ENCODE measurements at regions not wholly inside any gene's neighbourhood (a gene's known extent, or its start where the extent isn't known, plus 50 kb on each side); places are given as distances from the start of the nearest gene placed in this dataset.

GRCh38 chr2:37425408-37425807 lies 81.0 kb downstream of the QPCT start:
- CTCF ChIA-PET, result interaction anchor here (1.6 to 2.4 kb wide), 2 partner anchors 10 to 27 kb away, joined by 5 to 8 read pairs; no protein-coding TSS in a partner anchor
- POLR2A ChIA-PET, result no interaction called here
- H3K4me1 Mint-ChIP-seq, result no peaks in the 10 kb centered on the region
- H3K36me3 Mint-ChIP-seq, result no peaks in the 10 kb centered on the region
- H3K27me3 Mint-ChIP-seq, result no peaks in the 10 kb centered on the region
- no peak for DNase-seq
- no peaks in the 10 kb centered on the region for H3K9me3 ChIP-seq (ENCODE audit: low read length)
- H3K4me3 ChIP-seq (ENCODE audit: low read length), result no peak overlapping the region
- no peaks in the 10 kb centered on the region for H3K4me1 ChIP-seq (ENCODE audit: insufficient read depth, low read length)
- H3K27ac ChIP-seq (ENCODE audit: low read depth, low read length), result no peak overlapping the region
- no peak overlapping the region for H3K27ac Mint-ChIP-seq
- no peak overlapping the region for H3K4me3 Mint-ChIP-seq
- no peaks in the 10 kb centered on the region for H3K27me3 ChIP-seq (ENCODE audit: insufficient read depth, low read length, poor library complexity, severe bottlenecking)
- H3K9me3 Mint-ChIP-seq, result no peaks in the 10 kb centered on the region
- no peaks in the 10 kb centered on the region for H3K36me3 ChIP-seq (ENCODE audit: insufficient read depth, low read length)

GRCh38 chr2:37427241-37427640 lies 82.8 kb downstream of the QPCT start:
- no peaks in the 10 kb centered on the region for H3K27me3 Mint-ChIP-seq
- peaks cover 0 to 9% (median 2%) of the 10 kb centered on the region in 3 donors for H3K36me3 Mint-ChIP-seq
- ChIA-PET CTCF (no interaction called here), POLR2A (no interaction called here)
- H3K4me3 Mint-ChIP-seq, result no peak overlapping the region
- Histone ChIP-seq H3K4me3 (ENCODE audit: low read length) (no peak overlapping the region), H3K27ac (ENCODE audit: low read depth, low read length) (no peak overlapping the region), H3K4me1 (ENCODE audit: insufficient read depth, low read length) (no peaks in the 10 kb centered on the region), H3K27me3 (ENCODE audit: insufficient read depth, low read length, poor library complexity, severe bottlenecking) (no peaks in the 10 kb centered on the region), H3K9me3 (ENCODE audit: low read length) (no peaks in the 10 kb centered on the region), H3K36me3 (ENCODE audit: insufficient read depth, low read length) (no peaks in the 10 kb centered on the region)
- no peak overlapping the region for H3K27ac Mint-ChIP-seq
- DNase-seq, result no peak
- no peaks in the 10 kb centered on the region for H3K9me3 Mint-ChIP-seq
- no peaks in the 10 kb centered on the region for H3K4me1 Mint-ChIP-seq

- no peak overlapping the region for H3K4me3 ChIP-seq (ENCODE audit: low read length)
- no peaks in the 10 kb centered on the region for H3K4me1 ChIP-seq (ENCODE audit: insufficient read depth, low read length)
- H3K4me1 Mint-ChIP-seq, result no peaks in the 10 kb centered on the region
- CTCF ChIA-PET, result interaction anchor here (1.6 to 1.7 kb wide), 2 partner anchors 9 to 14 kb away, joined by 4 to 6 read pairs; no protein-coding TSS in a partner anchor
- no peak overlapping the region for H3K4me3 Mint-ChIP-seq
- no peak for DNase-seq
- H3K27ac Mint-ChIP-seq, result no peak overlapping the region
- no peak overlapping the region for H3K27ac ChIP-seq (ENCODE audit: low read depth, low read length)
- peaks cover 0 to 4% (median 2%) of the 10 kb centered on the region in 5 donors for H3K9me3 Mint-ChIP-seq
- H3K9me3 ChIP-seq (ENCODE audit: low read length), result no peaks in the 10 kb centered on the region
- POLR2A ChIA-PET, result interaction anchor here (0.6 kb wide), 1 partner anchor 489 kb away, joined by 3 read pairs; the partner anchor contains the start of gene RMDN2
- no peaks in the 10 kb centered on the region for H3K27me3 ChIP-seq (ENCODE audit: insufficient read depth, low read length, poor library complexity, severe bottlenecking)
- peaks cover 2 to 31% of the 10 kb centered on the region in 2 donors for H3K27me3 Mint-ChIP-seq
- H3K36me3 ChIP-seq (ENCODE audit: insufficient read depth, low read length), result no peaks in the 10 kb centered on the region
- H3K36me3 Mint-ChIP-seq, result peaks cover 0 to 14% (median 2%) of the 10 kb centered on the region in 3 donors
Observed at GRCh38 chr2:37436323-37436722, 91.9 kb downstream of the QPCT start.

GRCh38 chr2:37439131-37439642 lies 94.8 kb downstream of the QPCT start:
- peaks cover 6 to 37% of the 10 kb centered on the region in 2 donors for H3K27me3 Mint-ChIP-seq
- Histone ChIP-seq H3K27me3 (ENCODE audit: insufficient read depth, low read length, poor library complexity, severe bottlenecking) (no peaks in the 10 kb centered on the region), H3K36me3 (ENCODE audit: insufficient read depth, low read length) (no peaks in the 10 kb centered on the region), H3K27ac (ENCODE audit: low read depth, low read length) (no peak overlapping the region), H3K4me1 (ENCODE audit: insufficient read depth, low read length) (no peaks in the 10 kb centered on the region), H3K4me3 (ENCODE audit: low read length) (no peak overlapping the region), H3K9me3 (ENCODE audit: low read length) (no peaks in the 10 kb centered on the region)
- no peak for DNase-seq
- no peak overlapping the region for H3K27ac Mint-ChIP-seq
- H3K9me3 Mint-ChIP-seq, result peaks cover 2 to 14% (median 6%) of the 10 kb centered on the region in 5 donors
- CTCF ChIA-PET, result no interaction called here
- H3K36me3 Mint-ChIP-seq, result peaks cover 0 to 21% (median 1%) of the 10 kb centered on the region in 3 donors
- POLR2A ChIA-PET, result no interaction called here
- no peaks in the 10 kb centered on the region for H3K4me1 Mint-ChIP-seq
- H3K4me3 Mint-ChIP-seq, result no peak overlapping the region

GRCh38 chr2:37441055-37441454 lies 96.6 kb downstream of the QPCT start:
- POLR2A ChIA-PET, result no interaction called here

GRCh38 chr2:37443082-37443481 lies 98.7 kb downstream of the QPCT start:
- CTCF ChIA-PET, result no interaction called here
- Histone ChIP-seq H3K27me3 (ENCODE audit: insufficient read depth, low read length, poor library complexity, severe bottlenecking) (no peaks in the 10 kb centered on the region), H3K4me1 (ENCODE audit: insufficient read depth, low read length) (no peaks in the 10 kb centered on the region), H3K9me3 (ENCODE audit: low read length) (no peaks in the 10 kb centered on the region), H3K36me3 (ENCODE audit: insufficient read depth, low read length) (no peaks in the 10 kb centered on the region), H3K27ac (ENCODE audit: low read depth, low read length) (no peak overlapping the region), H3K4me3 (ENCODE audit: low read length) (no peak overlapping the region)
- H3K27me3 Mint-ChIP-seq, result peaks cover 6 to 38% of the 10 kb centered on the region in 2 donors
- no peak overlapping the region for H3K4me3 Mint-ChIP-seq
- POLR2A ChIA-PET, result no interaction called here
- peaks cover 0 to 18% (median 1%) of the 10 kb centered on the region in 3 donors for H3K36me3 Mint-ChIP-seq
- DNase-seq, result no peak
- peaks cover 3 to 14% (median 8%) of the 10 kb centered on the region in 5 donors for H3K9me3 Mint-ChIP-seq
- H3K27ac Mint-ChIP-seq, result no peak overlapping the region
- no peaks in the 10 kb centered on the region for H3K4me1 Mint-ChIP-seq

More at GRCh38 chr2:37441055-37441454, 96.6 kb downstream of the QPCT start:
- H3K4me1 ChIP-seq (ENCODE audit: insufficient read depth, low read length), result no peaks in the 10 kb centered on the region
- H3K27me3 Mint-ChIP-seq, result peaks cover 6 to 33% of the 10 kb centered on the region in 2 donors
- no peak overlapping the region for H3K4me3 Mint-ChIP-seq
- no peaks in the 10 kb centered on the region for H3K36me3 ChIP-seq (ENCODE audit: insufficient read depth, low read length)
- H3K36me3 Mint-ChIP-seq, result peaks cover 0 to 21% (median 1%) of the 10 kb centered on the region in 3 donors
- no peaks in the 10 kb centered on the region for H3K9me3 ChIP-seq (ENCODE audit: low read length)
- no peaks in the 10 kb centered on the region for H3K4me1 Mint-ChIP-seq
- H3K27ac Mint-ChIP-seq, result no peak overlapping the region
- H3K9me3 Mint-ChIP-seq, result peaks cover 2 to 14% (median 6%) of the 10 kb centered on the region in 5 donors
- no peak overlapping the region for H3K4me3 ChIP-seq (ENCODE audit: low read length)
- no peak overlapping the region for H3K27ac ChIP-seq (ENCODE audit: low read depth, low read length)
- CTCF ChIA-PET, result no interaction called here
- DNase-seq, result no peak
- no peaks in the 10 kb centered on the region for H3K27me3 ChIP-seq (ENCODE audit: insufficient read depth, low read length, poor library complexity, severe bottlenecking)

- no peak for DNase-seq
- no peaks in the 10 kb centered on the region for H3K27me3 ChIP-seq (ENCODE audit: insufficient read depth, low read length, poor library complexity, severe bottlenecking)
- H3K4me1 ChIP-seq (ENCODE audit: insufficient read depth, low read length), result peaks cover 4% of the 10 kb centered on the region
- peaks cover 0 to 6% (median 0%) of the 10 kb centered on the region in 5 donors for H3K9me3 Mint-ChIP-seq
- POLR2A ChIA-PET, result no interaction called here
- H3K36me3 Mint-ChIP-seq, result peaks cover 0 to 14% (median 0%) of the 10 kb centered on the region in 3 donors
- no peak overlapping the region for H3K4me3 Mint-ChIP-seq
- no peaks in the 10 kb centered on the region for H3K9me3 ChIP-seq (ENCODE audit: low read length)
- H3K4me1 Mint-ChIP-seq, result peaks cover 4 to 10% (median 7%) of the 10 kb centered on the region in 3 donors
- no peak overlapping the region for H3K27ac Mint-ChIP-seq
- H3K36me3 ChIP-seq (ENCODE audit: insufficient read depth, low read length), result no peaks in the 10 kb centered on the region
- H3K27me3 Mint-ChIP-seq, result peaks cover 3 to 29% of the 10 kb centered on the region in 2 donors
- H3K27ac ChIP-seq (ENCODE audit: low read depth, low read length), result no peak overlapping the region
- no peak overlapping the region for H3K4me3 ChIP-seq (ENCODE audit: low read length)
- CTCF ChIA-PET, result interaction anchor here (0.9 kb wide), 1 partner anchor 93 kb away, joined by 3 read pairs; no protein-coding TSS in a partner anchor
Observed at GRCh38 chr2:37447446-37447845, 103.0 kb downstream of the QPCT start.

GRCh38 chr2:37448342-37449120 lies 104.1 kb downstream of the QPCT start:
- Mint-ChIP-seq H3K9me3 (peaks cover 0 to 6% (median 0%) of the 10 kb centered on the region in 5 donors), H3K27me3 (peaks cover 2 to 22% of the 10 kb centered on the region in 2 donors), H3K27ac (no peak overlapping the region), H3K4me3 (no peak overlapping the region), H3K4me1 (peaks cover 14 to 19% (median 15%) of the 10 kb centered on the region in 3 donors), H3K36me3 (peaks cover 0 to 15% (median 0%) of the 10 kb centered on the region in 3 donors)
- ChIA-PET POLR2A (no interaction called here), CTCF (no interaction called here)
- Histone ChIP-seq H3K4me3 (ENCODE audit: low read length) (no peak overlapping the region), H3K4me1 (ENCODE audit: insufficient read depth, low read length) (peaks cover 15% of the 10 kb centered on the region), H3K9me3 (ENCODE audit: low read length) (no peaks in the 10 kb centered on the region), H3K27ac (ENCODE audit: low read depth, low read length) (no peak overlapping the region), H3K36me3 (ENCODE audit: insufficient read depth, low read length) (no peaks in the 10 kb centered on the region), H3K27me3 (ENCODE audit: insufficient read depth, low read length, poor library complexity, severe bottlenecking) (no peaks in the 10 kb centered on the region)
- DNase-seq, result no peak

All from CD8-positive, alpha-beta memory T cell (primary cell).